Astrocyte of the cerebellum (primary cell): ENCODE measurements at regions not wholly inside any gene's neighbourhood (a gene's known extent, or its start where the extent isn't known, plus 50 kb on each side); places are given as distances from the start of the nearest gene placed in this dataset.
A peak's percentile ranks its signal among the peaks of the same experiment; 100 is the strongest.
"Not testable (repeated sequence)": the region's sequence is repeated elsewhere in the genome, so short reads cannot be mapped to it uniquely, and the experiment has no call there.

ENCODE experiments used
- DNase-seq: peaks from one replicate; pipeline ENCODE4 v3.0.0-alpha.2; 2011; ENCODE audit warnings: low read depth
- H3K4me3 ChIP-seq: 2 replicates; pipeline ENCODE4 v1.5.1; 2011; ENCODE audit warnings: mild to moderate bottlenecking, low read depth, low read length, moderate library complexity
- in situ Hi-C: cut with HindIII; loops from 2 replicates; pipeline ENCODE4 v1.10.0; 2017; ENCODE audit warnings: low sequenced_read_pairs
- TF ChIP-seq, protein P1 (sequence below): IDR thresholded peaks from 2 replicates; pipeline ENCODE4 v1.5.1; 2012; ENCODE audit warnings: low read length, low read depth, moderate library complexity, mild to moderate bottlenecking; ENCODE audit errors: missing control alignments

DNA sequence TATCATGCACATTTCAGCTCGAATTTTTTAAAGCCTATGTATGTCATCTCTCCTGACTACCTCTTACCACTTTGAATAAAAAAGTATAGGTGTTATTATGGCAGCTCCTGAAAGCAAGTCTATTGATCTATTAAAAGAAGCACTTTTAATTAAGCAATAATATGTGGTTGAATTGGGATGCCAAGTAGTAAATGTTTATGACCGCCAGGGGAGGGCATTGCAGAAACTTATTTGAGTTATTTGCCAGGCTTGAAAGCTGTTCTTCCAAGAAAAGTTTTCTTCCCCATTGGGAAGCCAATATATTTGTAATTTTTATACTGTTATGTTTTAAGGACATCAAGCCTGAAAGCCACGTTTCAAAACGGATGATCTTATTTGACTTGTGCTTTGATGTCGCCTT lies 88.1 kb upstream of the SOX21 start:
- no peak for DNase-seq
- TF ChIP-seq, protein P1, sequence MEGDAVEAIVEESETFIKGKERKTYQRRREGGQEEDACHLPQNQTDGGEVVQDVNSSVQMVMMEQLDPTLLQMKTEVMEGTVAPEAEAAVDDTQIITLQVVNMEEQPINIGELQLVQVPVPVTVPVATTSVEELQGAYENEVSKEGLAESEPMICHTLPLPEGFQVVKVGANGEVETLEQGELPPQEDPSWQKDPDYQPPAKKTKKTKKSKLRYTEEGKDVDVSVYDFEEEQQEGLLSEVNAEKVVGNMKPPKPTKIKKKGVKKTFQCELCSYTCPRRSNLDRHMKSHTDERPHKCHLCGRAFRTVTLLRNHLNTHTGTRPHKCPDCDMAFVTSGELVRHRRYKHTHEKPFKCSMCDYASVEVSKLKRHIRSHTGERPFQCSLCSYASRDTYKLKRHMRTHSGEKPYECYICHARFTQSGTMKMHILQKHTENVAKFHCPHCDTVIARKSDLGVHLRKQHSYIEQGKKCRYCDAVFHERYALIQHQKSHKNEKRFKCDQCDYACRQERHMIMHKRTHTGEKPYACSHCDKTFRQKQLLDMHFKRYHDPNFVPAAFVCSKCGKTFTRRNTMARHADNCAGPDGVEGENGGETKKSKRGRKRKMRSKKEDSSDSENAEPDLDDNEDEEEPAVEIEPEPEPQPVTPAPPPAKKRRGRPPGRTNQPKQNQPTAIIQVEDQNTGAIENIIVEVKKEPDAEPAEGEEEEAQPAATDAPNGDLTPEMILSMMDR = no peak
- no peak overlapping the region for H3K4me3 ChIP-seq
- in situ Hi-C loops = no loop called here

- no peak for DNase-seq
- TF ChIP-seq, protein P1 = no peak
- in situ Hi-C loops = no loop called here
- no peak overlapping the region for H3K4me3 ChIP-seq
Observed at GRCh38 chr13:94799299-94799698, 87.0 kb upstream of the SOX21 start.

DNA sequence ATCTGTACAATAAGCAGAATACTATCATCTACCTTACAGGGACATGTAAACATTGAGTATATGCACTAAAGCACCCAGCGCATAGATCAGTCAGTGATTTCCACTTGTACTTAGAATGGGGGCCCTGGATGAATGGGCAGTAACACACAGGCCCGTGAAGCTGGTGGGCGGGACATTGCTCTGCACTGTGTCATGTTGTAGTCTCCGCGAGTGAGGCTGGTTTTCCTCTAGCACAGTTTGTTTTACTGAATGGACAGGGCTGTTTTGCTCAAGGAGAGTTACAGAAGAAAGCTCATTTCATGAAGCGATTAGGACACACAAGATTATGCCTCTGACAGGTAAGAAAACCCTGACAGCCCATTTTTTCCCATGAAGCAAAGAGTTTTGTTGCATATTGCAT lies 86.4 kb upstream of the SOX21 start:
- no peak for DNase-seq
- H3K4me3 ChIP-seq = no peak overlapping the region
- TF ChIP-seq, protein P1 = no peak
- in situ Hi-C loops = no loop called here

DNA sequence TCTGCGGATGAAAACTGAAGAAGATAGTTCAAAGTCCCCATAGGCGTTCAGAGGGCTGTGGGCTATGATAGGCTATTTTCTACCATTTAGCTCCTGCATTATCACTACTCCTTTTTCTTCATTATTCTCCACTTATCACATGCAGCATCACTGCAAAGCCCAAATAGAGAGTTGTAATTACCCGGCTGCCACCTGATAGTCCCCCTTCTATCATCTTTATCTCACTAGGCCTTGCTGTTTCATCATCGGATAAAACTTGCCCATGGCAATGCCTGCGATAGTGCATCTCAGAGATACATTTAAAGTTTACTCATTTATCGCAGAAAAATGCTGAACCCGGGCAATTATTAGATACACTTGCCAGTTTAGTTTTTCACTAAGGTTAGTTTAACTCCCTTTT lies 82.9 kb upstream of the SOX21 start:
- TF ChIP-seq, protein P1 = no peak
- in situ Hi-C loops = no loop called here
- no peak for DNase-seq

DNA sequence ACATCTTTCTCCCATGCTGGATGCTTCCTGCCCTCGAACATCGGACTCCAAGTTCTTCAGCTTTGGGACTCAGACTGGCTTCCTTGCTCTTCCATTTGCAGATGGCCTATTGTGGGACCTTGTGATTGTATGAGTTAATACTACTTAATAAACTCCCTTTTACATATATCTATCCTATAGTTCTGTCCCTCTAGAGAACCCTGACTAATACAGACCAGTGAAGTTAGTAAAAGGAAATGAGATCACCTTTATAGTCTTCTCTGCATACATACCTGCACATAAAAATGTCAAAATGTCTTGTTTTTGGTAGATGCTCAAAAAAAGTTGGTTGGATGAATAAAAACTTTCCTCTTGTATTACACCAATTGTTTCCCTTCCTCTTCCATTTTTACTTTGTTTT lies 73.9 kb upstream of the SOX21 start:
- H3K4me3 ChIP-seq, in situ Hi-C loops, DNase-seq: not testable (repeated sequence)

More for the DNA sequence above, 82.9 kb upstream of the SOX21 start:
- no peak overlapping the region for H3K4me3 ChIP-seq

DNA sequence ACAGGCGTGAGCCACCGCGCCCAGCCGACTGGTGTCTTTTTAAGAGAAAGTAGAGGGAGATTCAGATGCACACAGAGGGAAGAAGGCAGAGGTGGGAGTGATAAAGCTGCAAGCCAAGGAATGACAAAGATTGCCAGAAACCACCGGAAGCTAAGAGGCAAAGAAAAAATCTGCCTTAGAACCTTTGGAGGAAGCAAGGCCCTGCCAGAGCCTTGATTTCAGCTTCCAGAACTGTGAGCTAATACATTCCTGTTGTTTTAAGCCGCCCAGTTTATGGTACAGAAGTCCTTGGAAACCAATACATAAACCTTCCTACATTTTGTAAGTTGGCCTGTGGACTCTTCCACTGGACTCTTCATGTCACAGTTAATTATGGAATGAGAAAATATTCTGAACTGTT lies 71.7 kb upstream of the SOX21 start:
- TF ChIP-seq, protein P1 = no peak
- peak; percentile 27 for DNase-seq
- in situ Hi-C loops = no loop called here
- H3K4me3 ChIP-seq = no peak overlapping the region

DNA sequence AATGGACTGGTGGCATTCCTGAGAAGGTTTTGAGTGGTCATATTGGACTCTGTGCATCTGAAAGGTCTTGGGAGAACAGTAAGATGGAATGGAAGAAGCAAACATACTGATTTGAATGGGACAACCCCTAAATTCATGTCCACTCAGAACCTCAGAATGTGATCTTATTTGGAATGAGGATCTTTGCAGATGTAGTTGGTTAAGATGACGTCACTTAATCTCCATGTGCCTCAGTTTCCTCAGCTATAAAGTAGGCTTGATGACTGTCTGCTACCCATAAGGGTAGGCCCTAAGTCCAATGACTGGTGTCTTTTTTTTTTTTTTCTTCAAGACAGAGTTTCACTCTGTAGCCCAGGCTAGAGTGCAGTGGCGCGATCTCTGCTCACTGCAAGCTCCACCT lies 71.1 kb upstream of the SOX21 start:
- in situ Hi-C loops = no loop called here
- DNase-seq = no peak
- H3K4me3 ChIP-seq = no peak overlapping the region
- TF ChIP-seq, protein P1 = no peak
